ENCODE measurements at regions not wholly inside any gene's neighbourhood (a gene's known extent, or its start where the extent isn't known, plus 50 kb on each side); places are given as distances from the start of the nearest gene placed in this dataset.

DNA sequence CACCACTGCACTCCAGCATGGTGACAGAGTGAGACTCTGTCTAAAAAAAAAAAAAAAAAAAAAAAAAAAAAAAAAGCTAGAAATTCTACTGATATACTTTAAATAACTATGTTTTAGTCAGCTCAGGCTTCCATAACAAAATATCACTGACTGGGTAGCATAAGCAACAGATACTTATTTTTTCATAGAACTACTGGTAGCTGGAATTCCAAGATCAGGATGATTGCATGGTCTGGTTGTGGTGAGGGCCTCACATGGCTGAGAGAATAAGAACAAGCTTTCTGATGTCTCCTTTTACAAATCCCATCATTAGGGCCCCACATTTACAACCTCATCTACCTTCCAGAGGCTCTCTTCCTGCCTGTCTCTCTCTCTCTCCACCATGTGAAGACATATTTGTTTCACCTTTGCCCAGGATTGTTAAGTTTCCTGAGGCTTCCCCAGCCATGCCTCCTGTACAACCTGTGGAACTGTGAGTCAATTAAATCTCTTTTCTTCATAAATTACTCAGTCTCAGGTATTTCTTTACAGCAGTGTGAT, 126.7 kb upstream of the SEMA3C start:
- TF ChIP-seq CTCF (IDR thresholded peaks at IDR 0.05), result no peak
- no peak for TF ChIP-seq POLR2AphosphoS5 (IDR thresholded peaks at IDR 0.05)

All from sigmoid colon (tissue), 4 donors.